Endothelial cell of umbilical vein (primary cell): ENCODE measurements at regions not wholly inside any gene's neighbourhood (a gene's known extent, or its start where the extent isn't known, plus 50 kb on each side); places are given as distances from the start of the nearest gene placed in this dataset.

ENCODE experiments used
- BruUV-seq: library from RNA; stranded (reverse); fragments of 400-500 nt; replicated peaks from 2 replicates; lab custom pipeline; 2021; lab: Mats Ljungman, UMichigan
- CTCF ChIA-PET: fragments of 300-600, 350-600 bp; sonication (Branson Sonifier 250); formaldehyde crosslinking; loops from one replicate; lab custom pipeline; 2021; ENCODE audit warnings: antibody characterized with exemption, inconsistent platforms; lab: Charles Lee
- POLR2A ChIA-PET: fragments of 300-600, 350-600 bp; sonication (Branson Sonifier 250); formaldehyde crosslinking; loops from one replicate; lab custom pipeline; 2021; ENCODE audit warnings: antibody characterized with exemption, inconsistent platforms; lab: Charles Lee
- DNase-seq: peaks from one replicate; pipeline ENCODE4 v3.0.0-alpha.2; 2011; ENCODE audit warnings: low read depth, low spot score
- FAIRE-seq: peaks from 2 replicates; lab custom pipeline; 2011; peaks lifted over from hg19 to GRCh38; lab: Jason Lieb, UNC
- H2AFZ ChIP-seq: 2 replicates; pipeline ENCODE4 v1.6.0; 2012; ENCODE audit warnings: low read depth, low read length, control low read depth, inconsistent platforms
- H3K27ac ChIP-seq: 2 replicates; pipeline ENCODE4 v1.5.1; 2011; ENCODE audit warnings: low read depth, mild to moderate bottlenecking, control low read depth, low read length, moderate library complexity; ENCODE audit not compliant: insufficient read depth
- H3K27me3 ChIP-seq, 2 experiments: 2 replicates each; pipeline versions ENCODE4 v1.6.0 to v1.6.1; 2011; ENCODE audit warnings: low read length in 2 of 2, mixed read lengths in 1 of 2; ENCODE audit not compliant: control insufficient read depth in 2 of 2, insufficient read depth in 2 of 2
- H3K36me3 ChIP-seq, 2 experiments: 2 replicates in 1 of 2; 3 replicates in 1 of 2; pipeline ENCODE4 v1.5.1; 2011; ENCODE audit warnings: low read length in 2 of 2, mild to moderate bottlenecking in 1 of 2, moderate library complexity in 1 of 2; ENCODE audit not compliant: control insufficient read depth in 2 of 2, insufficient read depth in 2 of 2; ENCODE audit errors: extremely low read depth in 1 of 2
- H3K4me1 ChIP-seq: 3 replicates; pipeline ENCODE4 v1.5.1; 2011; ENCODE audit warnings: mild to moderate bottlenecking, low read length; ENCODE audit not compliant: control insufficient read depth, insufficient read depth; ENCODE audit errors: extremely low read depth
- H3K4me2 ChIP-seq: 2 replicates; pipeline ENCODE4 v1.6.1; 2011; ENCODE audit warnings: low read length, control low read depth, mixed read lengths; ENCODE audit not compliant: insufficient read depth
- H3K4me3 ChIP-seq, 3 experiments: fragments of 200-600 bp in 1 of 3; sonication (generic), shearing (Covaris generic) in 1 of 3; replicated peaks in 1 of 3; 2 replicates each; pipeline ENCODE4 v1.5.1; 2011 to 2016; ENCODE audit warnings: control low read depth in 3 of 3, low read length in 3 of 3, mild to moderate bottlenecking in 2 of 3, inconsistent platforms in 1 of 3, low read depth in 1 of 3, moderate library complexity in 1 of 3; ENCODE audit not compliant: insufficient read depth in 1 of 3
- H3K79me2 ChIP-seq: 2 replicates; pipeline ENCODE4 v1.6.0; 2012; ENCODE audit warnings: low read length, inconsistent platforms; ENCODE audit not compliant: control insufficient read depth, insufficient read depth
- H3K9ac ChIP-seq: replicated peaks from 2 replicates; pipeline ENCODE3; 2011; ENCODE audit warnings: low read length, control low read depth; ENCODE audit not compliant: insufficient read depth; ENCODE audit errors: extremely low read depth
- H3K9me1 ChIP-seq: replicated peaks from 3 replicates; pipeline ENCODE4 v1.6.0; 2011; ENCODE audit warnings: mild to moderate bottlenecking, low read length; ENCODE audit not compliant: control insufficient read depth, insufficient read depth; ENCODE audit errors: extremely low read depth
- H3K9me3 ChIP-seq: replicated peaks from 2 replicates; pipeline ENCODE4 v1.5.1; 2012; ENCODE audit warnings: low read length, inconsistent platforms; ENCODE audit not compliant: control insufficient read depth, insufficient read depth
- H4K20me1 ChIP-seq: replicated peaks from 2 replicates; pipeline ENCODE3; 2011; ENCODE audit warnings: mild to moderate bottlenecking, low read length; ENCODE audit not compliant: control insufficient read depth, insufficient read depth; ENCODE audit errors: extremely low read depth
- EZH2 ChIP-seq: IDR thresholded peaks from 2 replicates; pipeline ENCODE4 v1.6.1; 2012; ENCODE audit warnings: borderline replicate concordance, low read depth, mild to moderate bottlenecking, moderate library complexity, low read length, inconsistent platforms; ENCODE audit not compliant: severe bottlenecking
- FOS ChIP-seq: IDR thresholded peaks from 2 replicates; pipeline ENCODE4 v1.6.1; 2011; ENCODE audit warnings: mild to moderate bottlenecking, low read length, moderate library complexity, borderline replicate concordance; ENCODE audit not compliant: insufficient read depth
- JUN ChIP-seq: IDR thresholded peaks from 2 replicates; pipeline ENCODE4 v1.6.1; 2011; ENCODE audit warnings: borderline replicate concordance, low read depth; ENCODE audit not compliant: insufficient read length, insufficient read depth
- MAX ChIP-seq: IDR thresholded peaks from 2 replicates; pipeline ENCODE4 v1.6.1; 2011; ENCODE audit not compliant: insufficient read depth, insufficient read length
- MYC ChIP-seq: IDR thresholded peaks from one replicate; pipeline ENCODE4 v1.6.1; 2011; ENCODE audit warnings: mild to moderate bottlenecking, low read depth, low read length
- POLR2A ChIP-seq: IDR thresholded peaks from 2 replicates; pipeline ENCODE4 v1.6.1; 2012; ENCODE audit warnings: low read depth, mild to moderate bottlenecking, control low read depth, low read length
- dilution Hi-C: fragments of 300-500 bp; cut with MboI; formaldehyde crosslinking; loops from one replicate; pipeline ENCODE4 v1.15.0; 2019; ENCODE audit warnings: low sequenced_read_pairs; ENCODE audit not compliant: extremely low pct_ligation_motif_present
- intact Hi-C: fragments of 100-400 bp; cut with micrococcal nuclease; formaldehyde crosslinking; loops from one replicate; pipeline ENCODE4 v1.10.0; 2022
- TF ChIP-seq, protein P1 (sequence below), 2 donors: IDR thresholded peaks; 1 replicate in 1 of 2; 2 replicates in 1 of 2; pipeline ENCODE4 v1.5.1; 2011; ENCODE audit warnings: low read length in 2 of 2, mild to moderate bottlenecking in 2 of 2, moderate library complexity in 2 of 2, control low read depth in 1 of 2, inconsistent platforms in 1 of 2, low read depth in 1 of 2; ENCODE audit not compliant: insufficient read depth in 1 of 2; ENCODE audit errors: extremely low read depth in 1 of 2

- no peaks in the 10 kb centered on the region for H3K4me1 ChIP-seq
- H3K27ac ChIP-seq: no peak overlapping the region
- no peak for TF ChIP-seq EZH2
- TF ChIP-seq, protein P1, sequence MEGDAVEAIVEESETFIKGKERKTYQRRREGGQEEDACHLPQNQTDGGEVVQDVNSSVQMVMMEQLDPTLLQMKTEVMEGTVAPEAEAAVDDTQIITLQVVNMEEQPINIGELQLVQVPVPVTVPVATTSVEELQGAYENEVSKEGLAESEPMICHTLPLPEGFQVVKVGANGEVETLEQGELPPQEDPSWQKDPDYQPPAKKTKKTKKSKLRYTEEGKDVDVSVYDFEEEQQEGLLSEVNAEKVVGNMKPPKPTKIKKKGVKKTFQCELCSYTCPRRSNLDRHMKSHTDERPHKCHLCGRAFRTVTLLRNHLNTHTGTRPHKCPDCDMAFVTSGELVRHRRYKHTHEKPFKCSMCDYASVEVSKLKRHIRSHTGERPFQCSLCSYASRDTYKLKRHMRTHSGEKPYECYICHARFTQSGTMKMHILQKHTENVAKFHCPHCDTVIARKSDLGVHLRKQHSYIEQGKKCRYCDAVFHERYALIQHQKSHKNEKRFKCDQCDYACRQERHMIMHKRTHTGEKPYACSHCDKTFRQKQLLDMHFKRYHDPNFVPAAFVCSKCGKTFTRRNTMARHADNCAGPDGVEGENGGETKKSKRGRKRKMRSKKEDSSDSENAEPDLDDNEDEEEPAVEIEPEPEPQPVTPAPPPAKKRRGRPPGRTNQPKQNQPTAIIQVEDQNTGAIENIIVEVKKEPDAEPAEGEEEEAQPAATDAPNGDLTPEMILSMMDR (IDR thresholded peaks at IDR 0.05; ENCODE audit: extremely low read depth in 1 of 2, insufficient read depth in 1 of 2, low read depth in 1 of 2, low read length in 2 of 2): no peak
- TF ChIP-seq FOS: no peak
- TF ChIP-seq POLR2A: no peak
- no peak for TF ChIP-seq MYC
- no peak for TF ChIP-seq MAX
- TF ChIP-seq JUN: no peak
- no peaks in the 10 kb centered on the region for H3K9me1 ChIP-seq
- ChIA-PET CTCF (no interaction called here), POLR2A (no interaction called here)
- dilution Hi-C loops (no loop called here), intact Hi-C loops (no loop called here)
- no peaks in the 10 kb centered on the region for H3K36me3 ChIP-seq
- H3K27me3 ChIP-seq: no peaks in the 10 kb centered on the region
- H4K20me1 ChIP-seq: no peaks in the 10 kb centered on the region
- no peak for DNase-seq
- FAIRE-seq: no peak
- BruUV-seq: no TSS peak
- no peaks in the 10 kb centered on the region for H3K9me3 ChIP-seq
- H2AFZ ChIP-seq: no peak overlapping the region
- H3K79me2 ChIP-seq: no peaks in the 10 kb centered on the region
- no peak overlapping the region for H3K4me3 ChIP-seq
- H3K9ac ChIP-seq: no peak overlapping the region
- H3K4me2 ChIP-seq: no peak overlapping the region
Measured at GRCh38 chr7:106583100-106583499, 77.9 kb downstream of the CCDC71L start.
